ENCODE measurements at regions not wholly inside any gene's neighbourhood (a gene's known extent, or its start where the extent isn't known, plus 50 kb on each side); places are given as distances from the start of the nearest gene placed in this dataset.

DNA sequence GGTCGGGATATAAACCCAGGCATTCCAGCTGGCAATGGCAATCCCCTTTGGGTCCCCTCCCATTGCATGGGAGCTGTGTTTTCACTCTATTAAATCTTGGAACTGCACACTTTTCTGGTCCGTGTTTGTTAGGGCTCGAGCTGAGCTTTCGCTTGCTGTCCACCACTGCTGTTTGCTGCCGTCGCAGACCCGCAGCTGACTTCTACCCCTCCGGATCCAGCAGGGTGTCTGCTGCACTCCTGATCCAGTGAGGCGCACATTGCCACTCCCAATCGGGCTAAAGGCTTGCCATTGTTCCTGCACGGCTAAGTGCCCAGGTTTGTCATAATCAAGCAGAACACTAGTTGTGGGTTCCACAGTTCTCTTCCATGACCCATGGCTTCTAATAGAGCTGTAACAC is 1322.1 kb downstream of the ADGRL3 start:
- peaks cover 20% of the 10 kb centered on the region for H3K9me2 ChIP-seq (ENCODE audit: insufficient read depth)
- peaks cover 22% of the 10 kb centered on the region for H3K36me3 Mint-ChIP-seq (ENCODE audit: low read depth)
- H4K20me1 ChIP-seq (replicated peaks; ENCODE audit: insufficient read depth), result no peaks in the 10 kb centered on the region
- no peak overlapping the region for H3K27ac Mint-ChIP-seq
- H3K4me3 ChIP-seq, result no peak overlapping the region
- no peak overlapping the region for H3K27ac ChIP-seq (ENCODE audit: low read depth)
- no peak for DNase-seq (ENCODE audit: low spot score)
- H3K79me2 ChIP-seq (replicated peaks; ENCODE audit: insufficient read depth), result no peaks in the 10 kb centered on the region
- ATAC-seq, result no peak
- no peak overlapping the region for H3K4me3 Mint-ChIP-seq
- peaks cover 2% of the 10 kb centered on the region for H3K27me3 Mint-ChIP-seq (ENCODE audit: insufficient read depth, low read depth, poor library complexity)
- no peaks in the 10 kb centered on the region for H3K4me1 ChIP-seq (ENCODE audit: insufficient read depth)
- H3K27me3 ChIP-seq (ENCODE audit: insufficient read depth), result no peaks in the 10 kb centered on the region
- TF ChIP-seq, protein P1, sequence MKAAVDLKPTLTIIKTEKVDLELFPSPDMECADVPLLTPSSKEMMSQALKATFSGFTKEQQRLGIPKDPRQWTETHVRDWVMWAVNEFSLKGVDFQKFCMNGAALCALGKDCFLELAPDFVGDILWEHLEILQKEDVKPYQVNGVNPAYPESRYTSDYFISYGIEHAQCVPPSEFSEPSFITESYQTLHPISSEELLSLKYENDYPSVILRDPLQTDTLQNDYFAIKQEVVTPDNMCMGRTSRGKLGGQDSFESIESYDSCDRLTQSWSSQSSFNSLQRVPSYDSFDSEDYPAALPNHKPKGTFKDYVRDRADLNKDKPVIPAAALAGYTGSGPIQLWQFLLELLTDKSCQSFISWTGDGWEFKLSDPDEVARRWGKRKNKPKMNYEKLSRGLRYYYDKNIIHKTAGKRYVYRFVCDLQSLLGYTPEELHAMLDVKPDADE (IDR thresholded peaks at IDR 0.05), result no peak
- TF ChIP-seq, protein P2, sequence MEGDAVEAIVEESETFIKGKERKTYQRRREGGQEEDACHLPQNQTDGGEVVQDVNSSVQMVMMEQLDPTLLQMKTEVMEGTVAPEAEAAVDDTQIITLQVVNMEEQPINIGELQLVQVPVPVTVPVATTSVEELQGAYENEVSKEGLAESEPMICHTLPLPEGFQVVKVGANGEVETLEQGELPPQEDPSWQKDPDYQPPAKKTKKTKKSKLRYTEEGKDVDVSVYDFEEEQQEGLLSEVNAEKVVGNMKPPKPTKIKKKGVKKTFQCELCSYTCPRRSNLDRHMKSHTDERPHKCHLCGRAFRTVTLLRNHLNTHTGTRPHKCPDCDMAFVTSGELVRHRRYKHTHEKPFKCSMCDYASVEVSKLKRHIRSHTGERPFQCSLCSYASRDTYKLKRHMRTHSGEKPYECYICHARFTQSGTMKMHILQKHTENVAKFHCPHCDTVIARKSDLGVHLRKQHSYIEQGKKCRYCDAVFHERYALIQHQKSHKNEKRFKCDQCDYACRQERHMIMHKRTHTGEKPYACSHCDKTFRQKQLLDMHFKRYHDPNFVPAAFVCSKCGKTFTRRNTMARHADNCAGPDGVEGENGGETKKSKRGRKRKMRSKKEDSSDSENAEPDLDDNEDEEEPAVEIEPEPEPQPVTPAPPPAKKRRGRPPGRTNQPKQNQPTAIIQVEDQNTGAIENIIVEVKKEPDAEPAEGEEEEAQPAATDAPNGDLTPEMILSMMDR (conservative IDR thresholded peaks at IDR 0.05; ENCODE audit: low read depth in 2 of 2), result no peak
- TF ChIP-seq EZH2 (IDR thresholded peaks at IDR 0.05; ENCODE audit: low read depth, unreplicated experiment) (no peak), CREB1 (CRISPR knock-in tag; IDR thresholded peaks at IDR 0.05; ENCODE audit: low read depth) (no peak), JUNB (IDR thresholded peaks at IDR 0.05; ENCODE audit: unreplicated experiment) (no peak), NANOG (IDR thresholded peaks at IDR 0.05; ENCODE audit: borderline replicate concordance) (no peak), EZH2phosphoT487 (IDR thresholded peaks at IDR 0.05; ENCODE audit: unreplicated experiment) (no peak), POLR2AphosphoS5 (IDR thresholded peaks at IDR 0.05; ENCODE audit: low read depth) (no peak), ZNF114 (CRISPR knock-in tag; IDR thresholded peaks at IDR 0.05) (no peak), STAT1 (IDR thresholded peaks at IDR 0.05; ENCODE audit: unreplicated experiment) (no peak)
- no peaks in the 10 kb centered on the region for H3F3A ChIP-seq (replicated peaks; ENCODE audit: low read depth)
- H3K36me3 ChIP-seq (ENCODE audit: insufficient read depth), result 0 out of 2 replicates have a peak, but pooled peaks cover 3% of the 10 kb centered on the region
- H3K4me1 Mint-ChIP-seq, result no peaks in the 10 kb centered on the region
- H2AFZ ChIP-seq, result no peak overlapping the region
- peaks cover 25% of the 10 kb centered on the region for H3K9me3 Mint-ChIP-seq
- H3K4me2 ChIP-seq, result no peak overlapping the region

DNA sequence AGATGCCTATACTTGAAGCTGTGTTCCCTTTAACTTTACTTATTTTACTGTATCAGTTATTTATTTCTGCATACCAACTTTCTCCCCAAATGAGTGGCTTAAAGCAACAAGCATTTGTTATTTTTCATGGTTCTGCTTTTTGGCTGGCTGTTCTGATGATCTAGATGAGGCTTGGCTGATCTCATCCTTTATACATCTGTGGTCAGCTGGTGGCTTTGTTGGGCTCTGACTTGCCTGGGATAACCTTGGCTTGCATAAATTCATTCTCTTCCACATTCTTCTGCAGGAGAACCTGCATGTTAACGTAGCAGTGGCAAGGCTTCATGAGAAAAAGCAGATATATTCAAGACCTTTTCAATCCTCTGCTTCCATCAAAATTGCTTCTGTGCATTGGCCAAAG is 1317.6 kb downstream of the ADGRL3 start:
- H3K4me2 ChIP-seq, result no peak overlapping the region
- H3K79me2 ChIP-seq (replicated peaks; ENCODE audit: insufficient read depth), result no peaks in the 10 kb centered on the region
- H3K9me3 Mint-ChIP-seq, result no peaks in the 10 kb centered on the region; the same call in 2 of the 3 replicates
- H3K36me3 Mint-ChIP-seq (ENCODE audit: low read depth), result no peaks in the 10 kb centered on the region; the same call in 2 of the 3 replicates
- H3K4me1 ChIP-seq (ENCODE audit: insufficient read depth), result peaks cover 3% of the 10 kb centered on the region
- DNase-seq (ENCODE audit: low spot score), result no peak
- H3K27me3 Mint-ChIP-seq (ENCODE audit: insufficient read depth, low read depth, poor library complexity), result peaks cover under 1% of the 10 kb centered on the region
- H2AFZ ChIP-seq, result no peak overlapping the region
- no peaks in the 10 kb centered on the region for H4K20me1 ChIP-seq (replicated peaks; ENCODE audit: insufficient read depth)
- no peaks in the 10 kb centered on the region for H3F3A ChIP-seq (replicated peaks; ENCODE audit: low read depth)
- H3K27me3 ChIP-seq (ENCODE audit: insufficient read depth), result no peaks in the 10 kb centered on the region
- no peak overlapping the region for H3K27ac ChIP-seq (ENCODE audit: low read depth)
- ATAC-seq, result no peak
- H3K4me3 Mint-ChIP-seq, result no peak overlapping the region
- no peaks in the 10 kb centered on the region for H3K36me3 ChIP-seq (ENCODE audit: insufficient read depth)
- H3K9me2 ChIP-seq (ENCODE audit: insufficient read depth), result peaks cover 13% of the 10 kb centered on the region
- H3K4me3 ChIP-seq, result no peak overlapping the region
- H3K27ac Mint-ChIP-seq, result no peak overlapping the region
- H3K4me1 Mint-ChIP-seq, result peaks cover 19% of the 10 kb centered on the region
- TF ChIP-seq, protein P3, sequence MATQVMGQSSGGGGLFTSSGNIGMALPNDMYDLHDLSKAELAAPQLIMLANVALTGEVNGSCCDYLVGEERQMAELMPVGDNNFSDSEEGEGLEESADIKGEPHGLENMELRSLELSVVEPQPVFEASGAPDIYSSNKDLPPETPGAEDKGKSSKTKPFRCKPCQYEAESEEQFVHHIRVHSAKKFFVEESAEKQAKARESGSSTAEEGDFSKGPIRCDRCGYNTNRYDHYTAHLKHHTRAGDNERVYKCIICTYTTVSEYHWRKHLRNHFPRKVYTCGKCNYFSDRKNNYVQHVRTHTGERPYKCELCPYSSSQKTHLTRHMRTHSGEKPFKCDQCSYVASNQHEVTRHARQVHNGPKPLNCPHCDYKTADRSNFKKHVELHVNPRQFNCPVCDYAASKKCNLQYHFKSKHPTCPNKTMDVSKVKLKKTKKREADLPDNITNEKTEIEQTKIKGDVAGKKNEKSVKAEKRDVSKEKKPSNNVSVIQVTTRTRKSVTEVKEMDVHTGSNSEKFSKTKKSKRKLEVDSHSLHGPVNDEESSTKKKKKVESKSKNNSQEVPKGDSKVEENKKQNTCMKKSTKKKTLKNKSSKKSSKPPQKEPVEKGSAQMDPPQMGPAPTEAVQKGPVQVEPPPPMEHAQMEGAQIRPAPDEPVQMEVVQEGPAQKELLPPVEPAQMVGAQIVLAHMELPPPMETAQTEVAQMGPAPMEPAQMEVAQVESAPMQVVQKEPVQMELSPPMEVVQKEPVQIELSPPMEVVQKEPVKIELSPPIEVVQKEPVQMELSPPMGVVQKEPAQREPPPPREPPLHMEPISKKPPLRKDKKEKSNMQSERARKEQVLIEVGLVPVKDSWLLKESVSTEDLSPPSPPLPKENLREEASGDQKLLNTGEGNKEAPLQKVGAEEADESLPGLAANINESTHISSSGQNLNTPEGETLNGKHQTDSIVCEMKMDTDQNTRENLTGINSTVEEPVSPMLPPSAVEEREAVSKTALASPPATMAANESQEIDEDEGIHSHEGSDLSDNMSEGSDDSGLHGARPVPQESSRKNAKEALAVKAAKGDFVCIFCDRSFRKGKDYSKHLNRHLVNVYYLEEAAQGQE (IDR thresholded peaks at IDR 0.05; ENCODE audit: unreplicated experiment), result no peak
- TF ChIP-seq EZH2phosphoT487 (IDR thresholded peaks at IDR 0.05; ENCODE audit: unreplicated experiment) (no peak), JUNB (IDR thresholded peaks at IDR 0.05; ENCODE audit: unreplicated experiment) (no peak), POLR2AphosphoS5 (IDR thresholded peaks at IDR 0.05; ENCODE audit: low read depth) (no peak)
